KMS-11 (cell line): ENCODE measurements at regions not wholly inside any gene's neighbourhood (a gene's known extent, or its start where the extent isn't known, plus 50 kb on each side); places are given as distances from the start of the nearest gene placed in this dataset.

Experiments
- H2AFZ ChIP-seq: fragments of 200-600 bp; sonication (generic); 2 replicates; pipeline ENCODE4 v1.6.1; 2016; ENCODE audit warnings: antibody characterized with exemption, mixed run types, low read depth
- H3K27ac ChIP-seq: fragments of 200-600 bp; sonication (generic); 2 replicates; pipeline ENCODE4 v1.6.1; 2016; ENCODE audit warnings: mild to moderate bottlenecking, mixed run types
- H3K27me3 ChIP-seq: fragments of 200-600 bp; sonication (generic); 2 replicates; pipeline ENCODE4 v1.6.1; 2017; ENCODE audit warnings: mild to moderate bottlenecking, low read depth, mixed run types, moderate library complexity; ENCODE audit not compliant: insufficient read depth
- H3K36me3 ChIP-seq: fragments of 200-600 bp; sonication (generic); 2 replicates; pipeline ENCODE4 v1.6.1; 2017; ENCODE audit warnings: mild to moderate bottlenecking, mixed run types; ENCODE audit not compliant: insufficient read depth
- H3K4me1 ChIP-seq: fragments of 200-600 bp; sonication (generic); 2 replicates; pipeline ENCODE4 v1.6.1; 2016; ENCODE audit warnings: mild to moderate bottlenecking, low read depth, mixed run types; ENCODE audit not compliant: poor library complexity, severe bottlenecking
- H3K4me2 ChIP-seq: fragments of 200-600 bp; sonication (generic); 2 replicates; pipeline ENCODE4 v1.7.0; 2016; ENCODE audit warnings: mild to moderate bottlenecking, mixed run types
- H3K4me3 ChIP-seq: fragments of 200-600 bp; sonication (generic); IDR thresholded peaks from 2 replicates; pipeline ENCODE4 v1.6.1; 2017; ENCODE audit warnings: low read depth, low read length, mixed read lengths; ENCODE audit not compliant: insufficient read depth
- H3K79me2 ChIP-seq: fragments of 200-600 bp; sonication (generic); 2 replicates; pipeline ENCODE4 v1.6.1; 2016; ENCODE audit warnings: low read depth, mixed run types; ENCODE audit not compliant: insufficient read depth
- H3K9ac ChIP-seq: fragments of 200-600 bp; sonication (generic); 2 replicates; pipeline ENCODE4 v1.6.1; 2016; ENCODE audit warnings: mild to moderate bottlenecking, mixed run types
- H4K20me1 ChIP-seq: fragments of 200-600 bp; sonication (generic); 2 replicates; pipeline ENCODE4 v1.6.1; 2016; ENCODE audit warnings: mild to moderate bottlenecking, mixed run types; ENCODE audit not compliant: insufficient read depth
- TF ChIP-seq, protein P1 (sequence below): fragments of 200-600 bp; sonication (generic); conservative IDR thresholded peaks from 2 replicates; pipeline ENCODE4 v1.6.1; 2017; ENCODE audit warnings: low read depth, mild to moderate bottlenecking, antibody characterized with exemption, low read length, moderate library complexity, mixed read lengths

DNA sequence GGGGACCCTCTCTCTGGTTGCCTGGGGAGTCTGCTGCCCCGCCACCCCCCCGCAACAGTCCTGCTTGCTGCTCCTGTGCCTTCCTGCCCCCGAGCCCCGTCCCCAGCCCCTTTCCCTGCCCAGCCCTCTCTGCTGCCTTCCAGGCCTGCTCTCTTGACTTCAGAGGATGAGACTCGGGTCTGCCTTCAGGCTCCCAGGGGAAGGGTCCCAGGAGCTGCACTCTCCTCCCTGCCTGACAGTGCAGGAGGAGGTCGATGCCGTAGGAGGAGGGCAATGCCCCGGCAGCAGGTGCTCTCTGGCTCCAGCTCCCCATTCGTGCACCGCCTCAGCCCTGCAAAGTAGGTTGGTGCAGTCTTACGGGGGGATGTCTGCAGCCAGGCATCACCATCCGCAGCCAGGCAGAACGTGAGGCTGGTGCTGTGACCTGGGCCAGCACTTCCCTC is 185.1 kb upstream of the C14orf180 start:
- no peak overlapping the region for H3K27ac ChIP-seq
- H3K79me2 ChIP-seq: no peaks in the 10 kb centered on the region
- peaks cover 28% of the 10 kb centered on the region; the same call in 1 of the 2 replicates for H3K27me3 ChIP-seq
- no peaks in the 10 kb centered on the region for H4K20me1 ChIP-seq
- no peaks in the 10 kb centered on the region for H3K36me3 ChIP-seq
- TF ChIP-seq, protein P1, sequence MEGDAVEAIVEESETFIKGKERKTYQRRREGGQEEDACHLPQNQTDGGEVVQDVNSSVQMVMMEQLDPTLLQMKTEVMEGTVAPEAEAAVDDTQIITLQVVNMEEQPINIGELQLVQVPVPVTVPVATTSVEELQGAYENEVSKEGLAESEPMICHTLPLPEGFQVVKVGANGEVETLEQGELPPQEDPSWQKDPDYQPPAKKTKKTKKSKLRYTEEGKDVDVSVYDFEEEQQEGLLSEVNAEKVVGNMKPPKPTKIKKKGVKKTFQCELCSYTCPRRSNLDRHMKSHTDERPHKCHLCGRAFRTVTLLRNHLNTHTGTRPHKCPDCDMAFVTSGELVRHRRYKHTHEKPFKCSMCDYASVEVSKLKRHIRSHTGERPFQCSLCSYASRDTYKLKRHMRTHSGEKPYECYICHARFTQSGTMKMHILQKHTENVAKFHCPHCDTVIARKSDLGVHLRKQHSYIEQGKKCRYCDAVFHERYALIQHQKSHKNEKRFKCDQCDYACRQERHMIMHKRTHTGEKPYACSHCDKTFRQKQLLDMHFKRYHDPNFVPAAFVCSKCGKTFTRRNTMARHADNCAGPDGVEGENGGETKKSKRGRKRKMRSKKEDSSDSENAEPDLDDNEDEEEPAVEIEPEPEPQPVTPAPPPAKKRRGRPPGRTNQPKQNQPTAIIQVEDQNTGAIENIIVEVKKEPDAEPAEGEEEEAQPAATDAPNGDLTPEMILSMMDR: no peak
- no peak overlapping the region for H3K9ac ChIP-seq
- H2AFZ ChIP-seq: no peak overlapping the region
- no peak overlapping the region for H3K4me2 ChIP-seq
- H3K4me3 ChIP-seq: no peak overlapping the region
- no peaks in the 10 kb centered on the region for H3K4me1 ChIP-seq

DNA sequence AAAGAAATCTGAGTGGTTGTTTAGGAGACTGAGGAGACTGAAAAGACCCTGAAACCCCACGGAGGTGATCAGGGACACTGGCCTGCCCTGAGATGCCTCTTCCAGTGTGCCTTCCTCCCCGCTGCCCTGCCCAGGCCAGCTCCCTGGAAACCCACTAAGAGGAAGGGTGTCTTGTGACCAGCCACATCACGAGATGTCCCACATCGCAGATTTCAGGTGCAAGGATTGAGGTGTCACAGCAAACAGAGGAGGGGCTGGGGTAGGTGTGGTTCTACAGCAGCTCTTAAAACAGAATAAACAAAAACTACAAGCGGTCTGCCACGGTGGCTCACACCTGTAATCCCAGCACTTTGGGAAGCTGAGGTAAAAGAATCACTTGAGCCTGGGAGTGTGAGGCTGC is 184.3 kb upstream of the C14orf180 start:
- TF ChIP-seq, protein P1: no peak
- no peaks in the 10 kb centered on the region for H3K36me3 ChIP-seq
- H3K4me2 ChIP-seq: no peak overlapping the region
- H3K27ac ChIP-seq: no peak overlapping the region
- H3K4me1 ChIP-seq: no peaks in the 10 kb centered on the region
- no peak overlapping the region for H2AFZ ChIP-seq
- H3K4me3 ChIP-seq: no peak overlapping the region
- H3K79me2 ChIP-seq: no peaks in the 10 kb centered on the region
- no peak overlapping the region for H3K9ac ChIP-seq
- H3K27me3 ChIP-seq: peaks cover 25% of the 10 kb centered on the region; the same call in 1 of the 2 replicates
- H4K20me1 ChIP-seq: no peaks in the 10 kb centered on the region

DNA sequence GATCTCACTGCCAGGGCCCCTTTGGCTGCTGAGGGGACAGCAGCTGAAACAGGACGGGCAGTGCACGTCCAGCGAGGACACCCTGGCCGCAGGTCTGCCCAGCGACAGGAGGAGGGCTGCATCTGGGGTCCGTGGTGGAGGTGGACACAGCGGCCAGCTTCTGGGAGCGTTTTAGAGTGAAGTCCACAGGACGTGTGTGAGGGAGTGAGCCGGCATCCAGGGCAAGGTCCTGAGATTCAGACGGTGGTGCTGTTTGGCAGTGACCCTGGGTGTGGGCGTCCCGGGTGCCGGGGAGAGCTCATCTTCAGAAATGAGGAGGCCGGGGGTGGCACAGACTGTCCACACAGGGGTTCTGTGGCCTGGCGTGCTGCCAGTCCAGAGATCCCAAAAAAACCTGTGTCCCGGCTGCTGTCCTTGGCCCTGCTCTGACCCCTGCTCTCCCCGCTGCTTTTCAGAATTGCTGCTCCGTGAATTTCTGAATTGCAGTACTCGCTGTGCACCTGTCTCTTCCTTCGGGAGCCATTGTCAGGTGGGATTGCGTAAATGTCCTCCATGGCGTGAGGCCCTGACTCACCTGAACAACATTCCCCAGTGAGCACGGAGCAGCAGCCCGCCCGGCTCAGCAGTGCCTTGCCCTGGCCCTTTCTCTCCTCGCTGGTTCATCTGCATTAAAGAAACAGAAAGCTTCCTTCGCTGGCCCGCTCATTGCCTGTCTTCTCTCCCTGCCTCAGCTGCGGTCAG is 183.5 kb upstream of the C14orf180 start:
- Histone ChIP-seq H3K4me3 (no peak overlapping the region), H2AFZ (no peak overlapping the region), H3K4me2 (no peak overlapping the region), H3K4me1 (no peaks in the 10 kb centered on the region), H3K79me2 (no peaks in the 10 kb centered on the region), H3K27me3 (peaks cover 25% of the 10 kb centered on the region; the same call in 1 of the 2 replicates), H3K9ac (no peak overlapping the region), H3K36me3 (no peaks in the 10 kb centered on the region), H3K27ac (no peak overlapping the region), H4K20me1 (no peaks in the 10 kb centered on the region)
- TF ChIP-seq, protein P1: no peak

DNA sequence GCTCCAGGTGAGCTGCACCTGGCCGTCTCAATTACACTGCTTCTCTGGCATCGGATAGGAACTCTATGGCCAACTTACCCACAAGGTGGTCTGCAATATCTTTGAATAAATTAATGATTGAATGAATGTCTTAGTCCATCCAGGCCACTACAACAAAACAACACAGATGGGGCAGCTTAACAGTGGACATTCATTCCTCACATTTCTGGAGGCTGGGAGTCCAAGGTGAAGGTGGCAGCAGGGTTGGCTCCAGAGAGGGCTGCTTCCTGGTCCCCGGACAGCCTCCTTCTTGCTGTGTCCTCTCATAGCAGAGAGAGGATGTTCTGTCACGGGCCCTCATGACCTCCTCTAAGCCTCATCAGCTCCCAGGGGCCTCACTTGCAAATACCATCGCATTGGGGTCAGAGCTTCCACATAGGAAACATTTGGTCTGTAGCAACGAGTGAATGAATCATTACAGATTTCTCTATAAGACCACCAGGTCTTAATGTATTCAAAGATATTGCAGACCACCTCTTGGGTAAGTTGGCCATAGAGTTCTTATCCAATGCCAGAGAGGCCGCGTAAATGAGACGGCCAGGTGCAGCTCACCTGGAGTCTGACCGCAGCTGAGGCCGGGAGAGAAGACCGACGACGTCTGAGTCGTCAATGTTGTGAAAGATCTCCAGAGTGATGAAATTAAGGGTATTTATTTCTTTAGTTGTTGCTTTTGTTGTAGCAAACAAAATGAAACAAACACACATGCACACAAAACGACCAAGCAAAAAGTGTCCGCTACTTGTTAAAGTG is 182.7 kb upstream of the C14orf180 start:
- Histone ChIP-seq H3K27me3 (peaks cover 25% of the 10 kb centered on the region; the same call in 1 of the 2 replicates), H3K36me3 (no peaks in the 10 kb centered on the region), H3K4me3 (no peak overlapping the region), H3K4me1 (no peaks in the 10 kb centered on the region), H3K9ac (no peak overlapping the region), H3K27ac (no peak overlapping the region), H3K4me2 (no peak overlapping the region), H4K20me1 (no peaks in the 10 kb centered on the region), H3K79me2 (no peaks in the 10 kb centered on the region), H2AFZ (no peak overlapping the region)
- TF ChIP-seq, protein P1: no peak
